IMR-90 (cell line): ENCODE measurements at regions not wholly inside any gene's neighbourhood (a gene's known extent, or its start where the extent isn't known, plus 50 kb on each side); places are given as distances from the start of the nearest gene placed in this dataset.

ENCODE experiments used
- ATAC-seq: fragments of 200-7000 bp; cut with Tn5 transposase; 2 replicates; pipeline ENCODE4 v1.9.1; 2020; ENCODE audit warnings: low read depth, mild to moderate bottlenecking, moderate library complexity
- BruUV-seq: library from RNA; stranded (reverse); fragments of 400-500 nt; replicated peaks from 2 replicates; lab custom pipeline; 2021; lab: Mats Ljungman, UMichigan
- CTCF ChIA-PET: fragments of 300-600 bp; formaldehyde crosslinking; extraction: SDS; loops from one replicate; lab custom pipeline; 2021; ENCODE audit warnings: antibody characterized with exemption; lab: Yijun Ruan, JAX
- POLR2A ChIA-PET: fragments of 300-600 bp; sonication (Branson Sonifier 250); formaldehyde crosslinking; loops from one replicate; lab custom pipeline; 2022; ENCODE audit warnings: antibody characterized with exemption; ENCODE audit not compliant: unreplicated experiment; lab: Charles Lee
- DNase-seq: peaks from one replicate; pipeline ENCODE4 v3.0.0; 2013
- H2AFZ ChIP-seq: replicated peaks from 2 replicates; pipeline ENCODE3; 2013; ENCODE audit warnings: low read length, mild to moderate bottlenecking; ENCODE audit not compliant: poor library complexity
- H2AK5ac ChIP-seq: 2 replicates; pipeline ENCODE4 v1.6.1; 2013; ENCODE audit warnings: low read depth, low read length, inconsistent platforms
- H2AK9ac ChIP-seq: replicated peaks from 2 replicates; pipeline ENCODE3; 2013; ENCODE audit warnings: mild to moderate bottlenecking, low read depth, low read length, moderate library complexity; ENCODE audit not compliant: poor library complexity
- H2BK120ac ChIP-seq: 2 replicates; pipeline ENCODE4 v1.6.1; 2013; ENCODE audit warnings: low read depth, low read length, inconsistent platforms
- H2BK15ac ChIP-seq: 3 replicates; pipeline ENCODE4 v1.6.1; 2013; ENCODE audit warnings: low read depth, low read length, inconsistent platforms
- H2BK20ac ChIP-seq: 2 replicates; pipeline ENCODE4 v1.6.1; 2013; ENCODE audit warnings: low read depth, mild to moderate bottlenecking, inconsistent platforms, low read length, moderate library complexity
- H2BK5ac ChIP-seq: 2 replicates; pipeline ENCODE4 v1.6.1; 2013; ENCODE audit warnings: mild to moderate bottlenecking, low read depth, low read length, inconsistent platforms; ENCODE audit not compliant: poor library complexity, severe bottlenecking
- H3K14ac ChIP-seq: replicated peaks from 2 replicates; pipeline ENCODE4 v1.6.1; 2013; ENCODE audit warnings: low read depth, low read length, inconsistent platforms
- H3K18ac ChIP-seq: 2 replicates; pipeline ENCODE4 v1.6.1; 2013; ENCODE audit warnings: low read depth, low read length, control low read depth
- H3K23ac ChIP-seq: 2 replicates; pipeline ENCODE4 v1.6.1; 2013; ENCODE audit warnings: low read depth, low read length, inconsistent platforms
- H3K27ac ChIP-seq: 2 replicates; pipeline ENCODE4 v1.5.1; 2013; ENCODE audit warnings: mild to moderate bottlenecking, control low read depth, low read length; ENCODE audit not compliant: insufficient read depth
- H3K27me3 ChIP-seq: 2 replicates; pipeline ENCODE4 v1.6.1; 2013; ENCODE audit warnings: low read length; ENCODE audit not compliant: control insufficient read depth, insufficient read depth
- H3K36me3 ChIP-seq: 2 replicates; pipeline ENCODE4 v1.6.1; 2013; ENCODE audit warnings: low read length, mixed read lengths; ENCODE audit not compliant: control insufficient read depth, insufficient read depth
- H3K4ac ChIP-seq: 2 replicates; pipeline ENCODE4 v1.6.1; 2013; ENCODE audit warnings: low read depth, low read length, inconsistent platforms
- H3K4me1 ChIP-seq: 2 replicates; pipeline ENCODE4 v1.6.1; 2013; ENCODE audit warnings: low read length, mixed read lengths; ENCODE audit not compliant: control insufficient read depth, insufficient read depth
- H3K4me2 ChIP-seq: 2 replicates; pipeline ENCODE4 v1.6.1; 2013; ENCODE audit warnings: low read depth, mild to moderate bottlenecking, control low read depth, low read length, moderate library complexity
- H3K4me3 ChIP-seq: 2 replicates; pipeline ENCODE4 v1.5.1; 2013; ENCODE audit warnings: low read depth, mild to moderate bottlenecking, control low read depth, low read length, moderate library complexity; ENCODE audit not compliant: insufficient read depth
- H3K56ac ChIP-seq: 2 replicates; pipeline ENCODE4 v1.6.1; 2013; ENCODE audit warnings: low read length, inconsistent platforms; ENCODE audit not compliant: insufficient read depth; ENCODE audit errors: extremely low read depth
- H3K79me1 ChIP-seq, 2 experiments: 2 replicates each; pipeline ENCODE4 v1.6.1; 2013; ENCODE audit warnings: low read length in 2 of 2, inconsistent platforms in 1 of 2, low read depth in 1 of 2
- H3K9ac ChIP-seq: 2 replicates; pipeline ENCODE4 v1.6.1; 2013; ENCODE audit warnings: low read depth, low read length, control low read depth
- H3K9me1 ChIP-seq: 2 replicates; pipeline ENCODE4 v1.6.1; 2013; ENCODE audit warnings: low read length, inconsistent platforms; ENCODE audit not compliant: insufficient read depth
- H3K9me3 ChIP-seq: 2 replicates; pipeline ENCODE4 v1.6.1; 2013; ENCODE audit warnings: low read length; ENCODE audit not compliant: control insufficient read depth, insufficient read depth
- H4K20me1 ChIP-seq: 2 replicates; pipeline ENCODE4 v1.6.1; 2013; ENCODE audit warnings: low read length, inconsistent platforms; ENCODE audit not compliant: insufficient read depth
- H4K5ac ChIP-seq: 2 replicates; pipeline ENCODE4 v1.6.1; 2013; ENCODE audit warnings: mild to moderate bottlenecking, low read depth, low read length, control low read depth
- H4K8ac ChIP-seq, 2 experiments: 2 replicates each; pipeline ENCODE4 v1.6.1; 2013; ENCODE audit warnings: low read depth in 2 of 2, low read length in 2 of 2, control low read depth in 1 of 2, inconsistent platforms in 1 of 2
- H4K91ac ChIP-seq: 2 replicates; pipeline ENCODE4 v1.6.1; 2013; ENCODE audit warnings: low read depth, low read length, inconsistent platforms; ENCODE audit not compliant: insufficient read depth
- BHLHE40 ChIP-seq: fragments of 150-350 bp; IDR thresholded peaks from 2 replicates; pipeline ENCODE4 v1.6.1; 2016; ENCODE audit warnings: mild to moderate bottlenecking, low read depth, low read length
- CHD1 ChIP-seq: IDR thresholded peaks from 2 replicates; pipeline ENCODE4 v1.6.1; 2012; ENCODE audit warnings: low read depth, low read length, improper control_type of control experiment
- MAZ ChIP-seq: IDR thresholded peaks from 2 replicates; pipeline ENCODE4 v1.6.1; 2012; ENCODE audit warnings: low read depth, mild to moderate bottlenecking, low read length, improper control_type of control experiment, moderate library complexity, borderline replicate concordance
- MXI1 ChIP-seq: IDR thresholded peaks from 2 replicates; pipeline ENCODE4 v1.6.1; 2012; ENCODE audit warnings: low read depth, mild to moderate bottlenecking, low read length, moderate library complexity, borderline replicate concordance
- NFE2L2 ChIP-seq: fragments of 150-350 bp; IDR thresholded peaks from 2 replicates; pipeline ENCODE4 v1.6.1; 2016; ENCODE audit warnings: low read depth, mild to moderate bottlenecking, low read length
- POLR2A ChIP-seq: IDR thresholded peaks from 2 replicates; pipeline ENCODE4 v1.6.1; 2012; ENCODE audit warnings: mild to moderate bottlenecking, low read depth, low read length
- RAD21 ChIP-seq: IDR thresholded peaks from 2 replicates; pipeline ENCODE4 v1.6.1; 2012; ENCODE audit warnings: low read length, improper control_type of control experiment
- SMC3 ChIP-seq: fragments of 150-350 bp; IDR thresholded peaks from 2 replicates; pipeline ENCODE4 v1.6.1; 2016; ENCODE audit warnings: low read depth, mild to moderate bottlenecking, antibody characterized with exemption, low read length, moderate library complexity
- WGBS, 2 experiments: methylation state at CpG; one replicate each; pipeline versions ENCODE4 v1.1.5 to v1.1.7; 2013; ENCODE audit warnings: missing lambda C conversion rate in 2 of 2; ENCODE audit not compliant: insufficient read length in 1 of 2; ENCODE audit errors: extremely low coverage in 2 of 2; 5-methylcytosine and 5-hydroxymethylcytosine counted together
- dilution Hi-C: fragments of 300-500 bp; cut with HindIII; formaldehyde crosslinking; loops from one replicate; pipeline ENCODE4 v1.14.3; 2018; ENCODE audit warnings: low sequenced_read_pairs; ENCODE audit not compliant: unreplicated experiment
- in situ Hi-C: fragments of 300-500 bp; cut with MboI; formaldehyde crosslinking; loops from 3 replicates; pipeline ENCODE4 v1.14.3; 2019; ENCODE audit warnings: low sequenced_read_pairs, inconsistent platforms, mixed read lengths
- intact Hi-C: fragments of 100-400 bp; cut with micrococcal nuclease; formaldehyde crosslinking; loops from 2 replicates; pipeline ENCODE4 v1.10.0; 2022

DNA sequence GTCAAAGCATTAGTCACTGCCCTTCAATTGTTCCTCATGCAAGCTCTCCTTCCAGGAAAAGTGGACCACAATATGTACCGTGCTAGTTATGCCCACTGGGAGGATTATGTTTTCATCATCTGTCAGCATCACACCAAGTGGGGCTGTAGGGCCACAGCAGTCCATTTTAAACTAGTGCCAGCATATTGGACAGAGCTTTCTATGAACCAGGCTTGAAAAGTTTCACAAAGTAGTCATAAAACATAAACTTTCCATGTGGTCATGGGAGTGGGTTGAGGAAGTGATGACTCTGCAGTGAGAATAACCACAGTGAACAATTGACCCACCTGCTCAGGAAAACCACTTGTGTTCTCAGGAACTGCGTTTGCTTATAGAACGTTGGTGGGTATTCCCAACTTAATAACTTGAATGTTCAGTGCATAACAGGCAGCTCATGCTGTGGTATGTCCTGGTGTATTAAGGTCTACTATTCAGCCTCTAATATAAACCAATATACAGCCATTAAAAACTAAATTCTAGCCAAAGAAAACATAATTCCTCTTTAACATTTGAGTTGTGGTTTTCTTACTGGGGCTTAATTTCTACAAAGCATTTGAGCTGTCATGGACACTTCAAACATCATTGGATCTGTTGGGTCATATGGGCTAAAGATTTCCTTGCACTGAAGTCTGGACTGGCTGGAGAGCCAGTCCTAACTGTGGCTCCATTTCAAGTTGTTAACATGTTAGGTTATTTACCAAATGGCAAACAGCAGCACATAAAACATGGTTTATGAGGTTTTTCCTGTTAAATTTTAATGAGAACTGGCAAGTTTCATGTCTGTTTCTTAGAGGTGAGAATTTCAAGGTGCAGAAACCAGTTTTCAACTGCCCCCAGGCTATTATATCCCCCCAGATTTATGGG lies 274.1 kb downstream of the OTOL1 start:
- no peak for TF ChIP-seq MXI1
- TF ChIP-seq NFE2L2 = no peak
- no peak for TF ChIP-seq BHLHE40
- TF ChIP-seq RAD21 = no peak
- TF ChIP-seq CHD1 = no peak
- no peak for TF ChIP-seq SMC3
- no peak for TF ChIP-seq MAZ
- no peak for TF ChIP-seq POLR2A
- no peaks in the 10 kb centered on the region for H3K9me3 ChIP-seq
- no peak overlapping the region for H2AK5ac ChIP-seq
- no peak overlapping the region for H3K23ac ChIP-seq
- H3K14ac ChIP-seq = no peak overlapping the region
- H2BK5ac ChIP-seq = no peak overlapping the region
- no peak overlapping the region for H2BK15ac ChIP-seq
- H3K4ac ChIP-seq = no peak overlapping the region
- H3K36me3 ChIP-seq = no peaks in the 10 kb centered on the region
- H4K91ac ChIP-seq = no peak overlapping the region
- in situ Hi-C loops = no loop called here
- H4K20me1 ChIP-seq = no peaks in the 10 kb centered on the region
- no CpG with 5 or more reads among the region's 3 CpGs for WGBS, 2 experiments
- no peak overlapping the region for H3K56ac ChIP-seq
- H4K8ac ChIP-seq = no peak overlapping the region
- H2BK20ac ChIP-seq = no peak overlapping the region
- no peaks in the 10 kb centered on the region for H3K27me3 ChIP-seq
- no peak overlapping the region for H3K18ac ChIP-seq
- ChIA-PET POLR2A (no interaction called here), CTCF (no interaction called here)
- dilution Hi-C loops = no loop called here
- ATAC-seq (no peak), DNase-seq (no peak)
- H3K4me2 ChIP-seq = no peak overlapping the region
- no peak overlapping the region for H4K5ac ChIP-seq
- H2BK120ac ChIP-seq = no peak overlapping the region
- intact Hi-C loops = no loop called here
- H2AFZ ChIP-seq = no peak overlapping the region
- H3K4me3 ChIP-seq = no peak overlapping the region
- H2AK9ac ChIP-seq = no peak overlapping the region
- H3K9me1 ChIP-seq = no peaks in the 10 kb centered on the region
- H3K79me1 ChIP-seq = no peaks in the 10 kb centered on the region
- no peak overlapping the region for H3K27ac ChIP-seq
- BruUV-seq = no TSS peak
- H3K4me1 ChIP-seq = no peaks in the 10 kb centered on the region
- H3K9ac ChIP-seq = no peak overlapping the region
